ENCODE measurements at regions not wholly inside any gene's neighbourhood (a gene's known extent, or its start where the extent isn't known, plus 50 kb on each side); places are given as distances from the start of the nearest gene placed in this dataset.

GRCh38 chr4:126697748-126698147 lies 935.0 kb upstream of the INTU start:
- intact Hi-C loops (cut with micrococcal nuclease; ENCODE audit: unreplicated experiment), result no loop called here
- no peak for DNase-seq (ENCODE audit: low spot score)
- BruUV-seq (replicated peaks), result no TSS peak

GRCh38 chr4:126698224-126698623 lies 934.5 kb upstream of the INTU start:
- no peaks in the 10 kb centered on the region for H3K9me3 ChIP-seq (ENCODE audit: low read length)
- H3K9ac ChIP-seq (ENCODE audit: insufficient read depth, low read depth, low read length), result no peak overlapping the region
- H3K36me3 ChIP-seq (replicated peaks in 1 of 2; ENCODE audit: control insufficient read depth in 1 of 2, insufficient read depth in 2 of 2, low read length in 2 of 2), result no peaks in the 10 kb centered on the region
- no peak overlapping the region for H3K27ac ChIP-seq (ENCODE audit: extremely low read length, insufficient read depth, low read length)
- no peak for ATAC-seq
- 2% methylated on average over 3 of the region's 3 CpGs for WGBS (ENCODE audit: low lambda C conversion rate)
- no peaks in the 10 kb centered on the region for H4K20me1 ChIP-seq (ENCODE audit: insufficient read depth, low read length)
- no peak overlapping the region for H3K4me2 ChIP-seq (ENCODE audit: low read depth, low read length)
- no peaks in the 10 kb centered on the region for H3K4me1 ChIP-seq (ENCODE audit: insufficient read depth, low read length)
- BruUV-seq (replicated peaks), result no TSS peak
- H3K4me3 ChIP-seq (replicated peaks in 1 of 3; ENCODE audit: insufficient read depth in 1 of 3, low read depth in 2 of 3, low read length in 3 of 3), result no peak overlapping the region
- POLR2A ChIA-PET, result no interaction called here
- intact Hi-C loops (cut with micrococcal nuclease; ENCODE audit: unreplicated experiment) (no loop called here), in situ Hi-C loops (cut with HindIII; ENCODE audit: extremely low pct_ligation_motif_present, low pct_unique_long_range_greater_than_20kb) (no loop called here)
- H3K27me3 ChIP-seq (ENCODE audit: control insufficient read depth in 1 of 2, insufficient read depth in 2 of 2, low read length in 2 of 2), result no peaks in the 10 kb centered on the region
- CTCF ChIA-PET (ENCODE audit: low intra/inter-chr PET ratio, low total read pairs), result no interaction called here
- TF ChIP-seq ZNF816 (CRISPR knock-in tag; IDR thresholded peaks at IDR 0.05; ENCODE audit: borderline replicate concordance) (no peak), DMAP1 (CRISPR knock-in tag; IDR thresholded peaks at IDR 0.05) (no peak), SRSF9 (IDR thresholded peaks at IDR 0.05; ENCODE audit: borderline replicate concordance, insufficient read depth, low read depth, low read length, poor library complexity, severe bottlenecking) (no peak), ZBTB38 (CRISPR knock-in tag; IDR thresholded peaks at IDR 0.05) (no peak), HNF4A (CRISPR knock-in tag; IDR thresholded peaks at IDR 0.05) (no peak), ZFP1 (CRISPR knock-in tag; IDR thresholded peaks at IDR 0.05) (no peak), ZNF17 (CRISPR knock-in tag; IDR thresholded peaks at IDR 0.05) (no peak), MIER2 (CRISPR knock-in tag; IDR thresholded peaks at IDR 0.05) (no peak), PBX2 (CRISPR knock-in tag; IDR thresholded peaks at IDR 0.05) (no peak), ZBTB26 (CRISPR knock-in tag; IDR thresholded peaks at IDR 0.05; ENCODE audit: borderline replicate concordance) (no peak), ZSCAN25 (CRISPR knock-in tag; IDR thresholded peaks at IDR 0.05) (no peak), ZNF609 (CRISPR knock-in tag; IDR thresholded peaks at IDR 0.05; ENCODE audit: borderline replicate concordance) (no peak)
- FAIRE-seq, result no peak
- H3K79me2 ChIP-seq (ENCODE audit: insufficient read depth, low read length), result no peaks in the 10 kb centered on the region
- no peak for DNase-seq (ENCODE audit: low spot score)
- no peak overlapping the region for H2AFZ ChIP-seq (ENCODE audit: low read length)

More at GRCh38 chr4:126697748-126698147, 935.0 kb upstream of the INTU start:
- H3K79me2 ChIP-seq (ENCODE audit: insufficient read depth, low read length), result no peaks in the 10 kb centered on the region
- no peak overlapping the region for H3K4me3 ChIP-seq (replicated peaks in 1 of 3; ENCODE audit: insufficient read depth in 1 of 3, low read depth in 2 of 3, low read length in 3 of 3)
- H3K27ac ChIP-seq (ENCODE audit: extremely low read length, insufficient read depth, low read length), result no peak overlapping the region
- 0% methylated on average over 1 of the region's 1 CpG for WGBS (ENCODE audit: low lambda C conversion rate)
- ATAC-seq, result no peak
- CTCF ChIA-PET (ENCODE audit: low intra/inter-chr PET ratio, low total read pairs), result no interaction called here
- no peak for TF ChIP-seq RBFOX2 (IDR thresholded peaks at IDR 0.05; ENCODE audit: low read depth, low read length)
- TF ChIP-seq CBX1 (IDR thresholded peaks at IDR 0.05; ENCODE audit: low read depth), result no peak
- no peak for TF ChIP-seq ZBTB20 (CRISPR knock-in tag; IDR thresholded peaks at IDR 0.05; ENCODE audit: borderline replicate concordance, low read depth)
- TF ChIP-seq GTF3A (CRISPR knock-in tag; conservative IDR thresholded peaks at IDR 0.05), result no peak
- no peak for FAIRE-seq
- H3K4me2 ChIP-seq (ENCODE audit: low read depth, low read length), result no peak overlapping the region
- no peaks in the 10 kb centered on the region for H3K27me3 ChIP-seq (ENCODE audit: control insufficient read depth in 1 of 2, insufficient read depth in 2 of 2, low read length in 2 of 2)
- H4K20me1 ChIP-seq (ENCODE audit: insufficient read depth, low read length), result no peaks in the 10 kb centered on the region
- H3K4me1 ChIP-seq (ENCODE audit: insufficient read depth, low read length), result no peaks in the 10 kb centered on the region
- no peaks in the 10 kb centered on the region for H3K9me3 ChIP-seq (ENCODE audit: low read length)
- H3K36me3 ChIP-seq (replicated peaks in 1 of 2; ENCODE audit: control insufficient read depth in 1 of 2, insufficient read depth in 2 of 2, low read length in 2 of 2), result no peaks in the 10 kb centered on the region
- POLR2A ChIA-PET, result no interaction called here
- in situ Hi-C loops (cut with HindIII; ENCODE audit: extremely low pct_ligation_motif_present, low pct_unique_long_range_greater_than_20kb), result no loop called here
- no peak overlapping the region for H2AFZ ChIP-seq (ENCODE audit: low read length)
- H3K9ac ChIP-seq (ENCODE audit: insufficient read depth, low read depth, low read length), result no peak overlapping the region
